Stomach (tissue), 8 donors: ENCODE measurements at regions not wholly inside any gene's neighbourhood (a gene's known extent, or its start where the extent isn't known, plus 50 kb on each side); places are given as distances from the start of the nearest gene placed in this dataset.
A peak's percentile ranks its signal among the peaks of the same experiment; 100 is the strongest.

Source experiments
- DNase-seq, 2 donors: peaks; one replicate each; pipeline versions ENCODE4 v3.0.0 to v3.0.0-alpha.2; 2013 to 2019
- H3K27ac ChIP-seq, 5 donors: fragments of 200-600 bp in 4 of 5; sonication (generic) in 4 of 5; one replicate each; pipeline ENCODE4 v1.5.1; 2013 to 2019; ENCODE audit warnings: mild to moderate bottlenecking in 1 of 5, moderate library complexity in 1 of 5
- H3K27me3 ChIP-seq, 3 donors: fragments of 200-600 bp; sonication (generic); one replicate each; pipeline ENCODE4 v1.5.1; 2017 to 2019; ENCODE audit warnings: mixed run types in 1 of 3
- H3K36me3 ChIP-seq, 4 donors: fragments of 200-600 bp; sonication (generic); 1 replicate in 3 of 4; 2 replicates in 1 of 4; pipeline ENCODE4 v1.5.1; 2016 to 2019
- H3K4me1 ChIP-seq, 4 donors: fragments of 200-600 bp; sonication (generic); one replicate each; pipeline ENCODE4 v1.5.1; 2016 to 2019
- H3K4me3 ChIP-seq, 4 donors: fragments of 200-600 bp; sonication (generic) in 3 of 4; one replicate each; pipeline ENCODE4 v1.5.1; 2016 to 2019; ENCODE audit warnings: mild to moderate bottlenecking in 1 of 4
- H3K9me3 ChIP-seq, 4 donors: fragments of 200-600 bp; sonication (generic); one replicate each; pipeline ENCODE4 v1.5.1; 2016 to 2019
- CTCF ChIP-seq, 7 experiments: fragments of 450-650 bp in 4 of 7; fragments of 200-600 bp in 3 of 7; sonication (generic) in 3 of 7; IDR thresholded peaks; one replicate each; pipeline ENCODE4 v1.5.1; 2016 to 2019; ENCODE audit warnings: antibody characterized with exemption in 7 of 7, control low read depth in 2 of 7, mild to moderate bottlenecking in 1 of 7
- EP300 ChIP-seq: sonication (generic); formaldehyde crosslinking; IDR thresholded peaks from one replicate; pipeline ENCODE4 v1.6.1; 2017; ENCODE audit warnings: antibody characterized with exemption
- POLR2A ChIP-seq, 4 donors: fragments of 450-650 bp; IDR thresholded peaks; one replicate each; pipeline ENCODE4 v1.6.1; 2016; ENCODE audit warnings: antibody characterized with exemption in 4 of 4, control low read depth in 2 of 4, mild to moderate bottlenecking in 1 of 4, moderate library complexity in 1 of 4
- POLR2AphosphoS5 ChIP-seq, 3 donors: sonication (generic); formaldehyde crosslinking; IDR thresholded peaks; one replicate each; pipeline ENCODE4 v1.6.1; 2016; ENCODE audit warnings: antibody characterized with exemption in 3 of 3
- WGBS, 5 donors: extraction: QIAGEN DNeasy Blood & Tissue Kit in 3 of 5; methylation state at CpG; one replicate each; pipeline versions ENCODE4 v1.1.5 to v1.1.7; 2013 to 2018; 5-methylcytosine and 5-hydroxymethylcytosine counted together
- intact Hi-C: fragments of 100-400 bp; cut with DNase I; formaldehyde crosslinking; loops from one replicate; pipeline ENCODE4 v1.15.1; 2023; ENCODE audit warnings: low total_unique reads
- donor health status: healthy with polysubstance abuse.
- donor health status: Bipolar disorder and iron deficiency.
- donor health status: healthy.

GRCh38 chr13:58906329-58907007 lies 1257.3 kb downstream of the DIAPH3 start:
- H3K9me3 ChIP-seq, result no peaks in the 10 kb centered on the region
- whole genome bisulfite sequencing, 5 donors, result 85 to 94% (median 88%) methylated on average over 3 of the region's 3 CpGs
- no peak overlapping the region for H3K27ac ChIP-seq
- no peak overlapping the region for H3K4me3 ChIP-seq
- H3K27me3 ChIP-seq, result no peaks in the 10 kb centered on the region
- H3K4me1 ChIP-seq, result no peaks in the 10 kb centered on the region
- no peak for TF ChIP-seq CTCF (IDR thresholded peaks at IDR 0.05)
- no peak for TF ChIP-seq POLR2A (IDR thresholded peaks at IDR 0.05)
- no peak for TF ChIP-seq EP300
- TF ChIP-seq POLR2AphosphoS5 (IDR thresholded peaks at IDR 0.05), result no peak
- H3K36me3 ChIP-seq, result no peaks in the 10 kb centered on the region
- DNase-seq, result peak in 1 of 2 donors; percentile 4
- intact Hi-C loops, result no loop called here

GRCh38 chr13:58907347-58907746 lies 1256.4 kb downstream of the DIAPH3 start:
- H3K4me1 ChIP-seq, result no peaks in the 10 kb centered on the region
- no peak for TF ChIP-seq POLR2AphosphoS5 (IDR thresholded peaks at IDR 0.05)
- TF ChIP-seq EP300, result no peak
- TF ChIP-seq CTCF (IDR thresholded peaks at IDR 0.05), result no peak
- no peak for TF ChIP-seq POLR2A (IDR thresholded peaks at IDR 0.05)
- intact Hi-C loops, result no loop called here
- H3K27ac ChIP-seq, result no peak overlapping the region
- H3K27me3 ChIP-seq, result no peaks in the 10 kb centered on the region
- H3K36me3 ChIP-seq, result no peaks in the 10 kb centered on the region
- no peak for DNase-seq
- no peaks in the 10 kb centered on the region for H3K9me3 ChIP-seq
- no peak overlapping the region for H3K4me3 ChIP-seq

- intact Hi-C loops, result no loop called here
- Histone ChIP-seq H3K36me3 (no peaks in the 10 kb centered on the region), H3K27me3 (no peaks in the 10 kb centered on the region), H3K4me3 (no peak overlapping the region), H3K27ac (no peak overlapping the region), H3K4me1 (no peaks in the 10 kb centered on the region), H3K9me3 (no peaks in the 10 kb centered on the region)
- no peak for DNase-seq
- TF ChIP-seq POLR2A (IDR thresholded peaks at IDR 0.05) (no peak), EP300 (no peak), POLR2AphosphoS5 (IDR thresholded peaks at IDR 0.05) (no peak)
- 50 to 63% (median 61%) methylated on average over 2 of the region's 2 CpGs for WGBS, 5 donors
These were observed 1255.6 kb downstream of the DIAPH3 start for GRCh38 chr13:58908019-58908679.

- Histone ChIP-seq H3K36me3 (no peaks in the 10 kb centered on the region), H3K9me3 (no peaks in the 10 kb centered on the region), H3K27ac (no peak overlapping the region), H3K4me3 (no peak overlapping the region), H3K4me1 (no peaks in the 10 kb centered on the region), H3K27me3 (no peaks in the 10 kb centered on the region)
- WGBS, 5 donors, result 87 to 92% (median 89%) methylated on average over 3 of the region's 3 CpGs
- intact Hi-C loops, result no loop called here
- TF ChIP-seq POLR2A (IDR thresholded peaks at IDR 0.05) (no peak), POLR2AphosphoS5 (IDR thresholded peaks at IDR 0.05) (no peak), CTCF (IDR thresholded peaks at IDR 0.05) (no peak), EP300 (no peak)
- no peak for DNase-seq
These were observed 1244.2 kb downstream of the DIAPH3 start for GRCh38 chr13:58919551-58919950.

- Histone ChIP-seq H3K27ac (no peak overlapping the region), H3K27me3 (no peaks in the 10 kb centered on the region), H3K9me3 (no peaks in the 10 kb centered on the region), H3K4me3 (no peak overlapping the region), H3K4me1 (no peaks in the 10 kb centered on the region), H3K36me3 (no peaks in the 10 kb centered on the region)
- intact Hi-C loops, result no loop called here
- DNase-seq, result no peak
- TF ChIP-seq POLR2AphosphoS5 (IDR thresholded peaks at IDR 0.05), result no peak
- WGBS, 5 donors, result 62 to 84% (median 74%) methylated on average over 3 of the region's 3 CpGs
These were observed 1242.6 kb downstream of the DIAPH3 start for GRCh38 chr13:58921129-58921528.
